ENCODE measurements at regions not wholly inside any gene's neighbourhood (a gene's known extent, or its start where the extent isn't known, plus 50 kb on each side); places are given as distances from the start of the nearest gene placed in this dataset.

DNA sequence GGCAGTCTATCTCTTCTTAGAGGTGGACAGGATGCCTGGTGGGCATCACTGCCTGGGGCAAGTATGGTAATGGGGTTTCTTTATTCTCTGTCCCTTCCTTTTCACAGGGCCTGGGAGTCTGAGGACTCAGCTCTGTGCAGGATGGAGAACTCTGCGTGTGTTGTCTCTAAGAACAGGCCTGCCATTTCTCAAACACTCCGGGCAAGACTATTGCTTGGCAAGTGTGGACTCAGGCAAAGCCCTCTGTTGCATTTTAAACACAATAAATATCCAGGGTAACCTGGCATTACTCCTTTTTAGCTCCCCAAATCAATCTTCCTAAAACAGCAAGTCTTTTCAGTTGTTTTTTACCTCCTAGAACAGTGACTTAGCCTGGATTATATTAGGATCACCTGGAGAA, 185.1 kb upstream of the ROPN1 start:
- H2AFZ ChIP-seq (ENCODE audit: low read length), result no peak overlapping the region
- no peak overlapping the region for H3K9ac ChIP-seq (ENCODE audit: low read length)
- H3K4me2 ChIP-seq (ENCODE audit: low read length), result no peak overlapping the region
- no peaks in the 10 kb centered on the region for H3F3A ChIP-seq (ENCODE audit: insufficient read depth, low read length)
- H3K9me2 ChIP-seq (ENCODE audit: low read depth, low read length), result no peaks in the 10 kb centered on the region
- H3K27me3 ChIP-seq (ENCODE audit: insufficient read depth, low read length), result no peaks in the 10 kb centered on the region
- no peaks in the 10 kb centered on the region for H3K4me1 ChIP-seq (ENCODE audit: insufficient read depth, low read length, severe bottlenecking)
- H3K4me3 ChIP-seq (ENCODE audit: low read depth, low read length, poor library complexity, severe bottlenecking), result no peak overlapping the region
- H3K9me3 ChIP-seq (ENCODE audit: low read length), result no peaks in the 10 kb centered on the region
- no peak overlapping the region for H3K27ac ChIP-seq (ENCODE audit: low read depth, low read length, poor library complexity, severe bottlenecking)
- no peaks in the 10 kb centered on the region for H3K36me3 ChIP-seq (ENCODE audit: insufficient read depth, low read length)
- TF ChIP-seq, protein P1, sequence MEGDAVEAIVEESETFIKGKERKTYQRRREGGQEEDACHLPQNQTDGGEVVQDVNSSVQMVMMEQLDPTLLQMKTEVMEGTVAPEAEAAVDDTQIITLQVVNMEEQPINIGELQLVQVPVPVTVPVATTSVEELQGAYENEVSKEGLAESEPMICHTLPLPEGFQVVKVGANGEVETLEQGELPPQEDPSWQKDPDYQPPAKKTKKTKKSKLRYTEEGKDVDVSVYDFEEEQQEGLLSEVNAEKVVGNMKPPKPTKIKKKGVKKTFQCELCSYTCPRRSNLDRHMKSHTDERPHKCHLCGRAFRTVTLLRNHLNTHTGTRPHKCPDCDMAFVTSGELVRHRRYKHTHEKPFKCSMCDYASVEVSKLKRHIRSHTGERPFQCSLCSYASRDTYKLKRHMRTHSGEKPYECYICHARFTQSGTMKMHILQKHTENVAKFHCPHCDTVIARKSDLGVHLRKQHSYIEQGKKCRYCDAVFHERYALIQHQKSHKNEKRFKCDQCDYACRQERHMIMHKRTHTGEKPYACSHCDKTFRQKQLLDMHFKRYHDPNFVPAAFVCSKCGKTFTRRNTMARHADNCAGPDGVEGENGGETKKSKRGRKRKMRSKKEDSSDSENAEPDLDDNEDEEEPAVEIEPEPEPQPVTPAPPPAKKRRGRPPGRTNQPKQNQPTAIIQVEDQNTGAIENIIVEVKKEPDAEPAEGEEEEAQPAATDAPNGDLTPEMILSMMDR (IDR thresholded peaks at IDR 0.05; ENCODE audit: low read length), result no peak
- TF ChIP-seq EZH2 (IDR thresholded peaks at IDR 0.05; ENCODE audit: borderline replicate concordance, low read length), result no peak
- H3K79me2 ChIP-seq (ENCODE audit: insufficient read depth, low read length), result no peaks in the 10 kb centered on the region
- no peaks in the 10 kb centered on the region for H4K20me1 ChIP-seq (ENCODE audit: insufficient read depth, low read length)

- TF ChIP-seq, protein P1 (IDR thresholded peaks at IDR 0.05; ENCODE audit: low read length), result no peak
- TF ChIP-seq EZH2 (IDR thresholded peaks at IDR 0.05; ENCODE audit: borderline replicate concordance, low read length), result no peak
- H3K9me3 ChIP-seq (ENCODE audit: low read length), result no peaks in the 10 kb centered on the region
These were observed 186.6 kb upstream of the ROPN1 start for GRCh38 chr3:124178531-124178930.

GRCh38 chr3:124200407-124200806, 208.5 kb upstream of the ROPN1 start:
- no peaks in the 10 kb centered on the region for H3K79me2 ChIP-seq (ENCODE audit: insufficient read depth, low read length)
- no peak overlapping the region for H2AFZ ChIP-seq (ENCODE audit: low read length)
- H3K4me3 ChIP-seq (ENCODE audit: low read depth, low read length, poor library complexity, severe bottlenecking), result no peak overlapping the region
- no peaks in the 10 kb centered on the region for H4K20me1 ChIP-seq (ENCODE audit: insufficient read depth, low read length)
- H3K9me3 ChIP-seq (ENCODE audit: low read length), result no peaks in the 10 kb centered on the region
- H3K27me3 ChIP-seq (ENCODE audit: insufficient read depth, low read length), result no peaks in the 10 kb centered on the region
- H3F3A ChIP-seq (ENCODE audit: insufficient read depth, low read length), result no peaks in the 10 kb centered on the region
- no peaks in the 10 kb centered on the region for H3K4me1 ChIP-seq (ENCODE audit: insufficient read depth, low read length, severe bottlenecking)
- no peak overlapping the region for H3K9ac ChIP-seq (ENCODE audit: low read length)
- H3K4me2 ChIP-seq (ENCODE audit: low read length), result no peak overlapping the region
- H3K27ac ChIP-seq (ENCODE audit: low read depth, low read length, poor library complexity, severe bottlenecking), result no peak overlapping the region
- TF ChIP-seq, protein P1 (IDR thresholded peaks at IDR 0.05; ENCODE audit: low read length), result no peak
- no peak for TF ChIP-seq EZH2 (IDR thresholded peaks at IDR 0.05; ENCODE audit: borderline replicate concordance, low read length)
- no peaks in the 10 kb centered on the region for H3K36me3 ChIP-seq (ENCODE audit: insufficient read depth, low read length)
- no peaks in the 10 kb centered on the region for H3K9me2 ChIP-seq (ENCODE audit: low read depth, low read length)

More at GRCh38 chr3:124178531-124178930, 186.6 kb upstream of the ROPN1 start:
- H3K4me1 ChIP-seq (ENCODE audit: insufficient read depth, low read length, severe bottlenecking), result no peaks in the 10 kb centered on the region
- H3K79me2 ChIP-seq (ENCODE audit: insufficient read depth, low read length), result no peaks in the 10 kb centered on the region
- H2AFZ ChIP-seq (ENCODE audit: low read length), result no peak overlapping the region
- H3F3A ChIP-seq (ENCODE audit: insufficient read depth, low read length), result no peaks in the 10 kb centered on the region
- H3K4me2 ChIP-seq (ENCODE audit: low read length), result no peak overlapping the region
- H3K27me3 ChIP-seq (ENCODE audit: insufficient read depth, low read length), result no peaks in the 10 kb centered on the region
- no peak overlapping the region for H3K27ac ChIP-seq (ENCODE audit: low read depth, low read length, poor library complexity, severe bottlenecking)
- H4K20me1 ChIP-seq (ENCODE audit: insufficient read depth, low read length), result no peaks in the 10 kb centered on the region
- no peaks in the 10 kb centered on the region for H3K36me3 ChIP-seq (ENCODE audit: insufficient read depth, low read length)
- H3K9me2 ChIP-seq (ENCODE audit: low read depth, low read length), result no peaks in the 10 kb centered on the region
- no peak overlapping the region for H3K4me3 ChIP-seq (ENCODE audit: low read depth, low read length, poor library complexity, severe bottlenecking)
- H3K9ac ChIP-seq (ENCODE audit: low read length), result no peak overlapping the region
